ENCODE measurements at regions not wholly inside any gene's neighbourhood (a gene's known extent, or its start where the extent isn't known, plus 50 kb on each side); places are given as distances from the start of the nearest gene placed in this dataset.
A peak's percentile ranks its signal among the peaks of the same experiment; 100 is the strongest.

DNA sequence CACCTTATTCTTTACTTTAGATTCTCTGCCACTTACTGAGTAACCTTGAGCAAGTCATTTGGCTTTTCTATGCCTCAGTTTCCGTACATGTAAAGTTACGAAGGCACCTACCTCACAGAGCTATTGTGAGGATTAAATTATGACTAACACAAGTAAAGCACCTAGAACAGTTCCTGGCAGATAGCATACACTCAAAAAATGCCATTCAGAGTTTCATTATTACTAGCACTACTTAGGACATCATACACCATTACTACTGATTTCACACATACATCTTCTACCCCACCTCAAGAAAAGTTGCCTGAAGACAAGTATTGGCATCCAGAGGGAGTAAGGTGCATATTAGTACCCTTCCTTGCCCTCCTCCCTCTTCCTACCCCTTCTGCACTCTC is 107.8 kb downstream of the OGFRL1 start:
- DNase-seq (ENCODE audit: low spot score), result no peak

DNA sequence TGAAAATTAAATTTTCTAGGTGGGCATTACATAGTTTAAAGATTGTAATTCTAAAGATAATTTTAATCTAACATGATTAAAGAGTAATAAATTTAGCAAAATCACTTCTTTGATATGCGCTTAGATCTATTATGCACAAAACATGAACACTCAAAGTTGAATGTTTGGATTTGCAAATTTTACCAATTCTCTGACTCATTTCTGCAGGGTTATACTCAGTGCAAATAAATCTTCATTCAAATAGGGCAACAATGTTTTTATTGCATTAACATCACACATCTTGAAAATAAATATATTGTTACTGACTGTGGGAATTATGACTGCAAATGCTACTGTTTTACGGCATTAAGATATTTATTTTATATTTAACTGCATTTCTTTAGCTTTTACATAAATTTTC is 110.7 kb downstream of the OGFRL1 start:
- no peak for DNase-seq (ENCODE audit: low spot score)

DNA sequence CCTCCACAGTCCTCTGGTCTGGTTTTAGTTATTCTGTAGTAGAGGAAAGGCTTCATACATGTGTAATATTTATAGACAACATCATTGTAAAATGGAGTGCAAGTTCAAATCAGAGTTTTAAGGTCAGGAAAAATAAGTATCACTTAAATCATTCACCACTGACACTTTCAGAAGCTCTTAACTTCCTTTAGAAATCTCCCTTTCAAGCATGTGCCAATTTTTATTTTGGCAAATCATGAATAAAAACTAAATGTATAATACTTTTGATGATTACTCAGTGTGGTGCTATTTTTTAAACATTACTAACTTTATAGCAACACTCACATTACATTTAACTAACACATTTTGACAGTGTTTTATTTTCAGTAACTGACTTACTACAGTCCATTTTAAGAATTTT is 112.2 kb downstream of the OGFRL1 start:
- DNase-seq (ENCODE audit: low spot score), result no peak

DNA sequence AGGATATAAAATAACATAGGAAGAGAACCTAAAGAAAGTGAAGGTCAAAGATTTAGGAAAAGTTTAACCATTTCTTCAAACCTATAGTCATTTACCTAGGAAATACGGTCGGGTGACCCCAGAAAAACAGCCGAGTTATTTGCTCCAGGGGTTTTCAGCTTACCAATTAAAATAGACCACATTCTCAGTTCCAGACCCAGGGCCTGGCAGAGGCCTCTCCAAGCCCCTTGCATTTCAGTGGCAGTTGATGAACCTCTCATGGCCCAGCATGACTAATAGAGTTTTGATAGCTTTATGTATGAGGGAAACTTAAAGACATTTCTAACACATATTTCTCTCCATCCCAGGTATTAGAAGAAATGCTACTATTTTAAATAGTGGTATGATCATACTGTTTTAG is 113.5 kb downstream of the OGFRL1 start:
- no peak for DNase-seq (ENCODE audit: low spot score)

DNA sequence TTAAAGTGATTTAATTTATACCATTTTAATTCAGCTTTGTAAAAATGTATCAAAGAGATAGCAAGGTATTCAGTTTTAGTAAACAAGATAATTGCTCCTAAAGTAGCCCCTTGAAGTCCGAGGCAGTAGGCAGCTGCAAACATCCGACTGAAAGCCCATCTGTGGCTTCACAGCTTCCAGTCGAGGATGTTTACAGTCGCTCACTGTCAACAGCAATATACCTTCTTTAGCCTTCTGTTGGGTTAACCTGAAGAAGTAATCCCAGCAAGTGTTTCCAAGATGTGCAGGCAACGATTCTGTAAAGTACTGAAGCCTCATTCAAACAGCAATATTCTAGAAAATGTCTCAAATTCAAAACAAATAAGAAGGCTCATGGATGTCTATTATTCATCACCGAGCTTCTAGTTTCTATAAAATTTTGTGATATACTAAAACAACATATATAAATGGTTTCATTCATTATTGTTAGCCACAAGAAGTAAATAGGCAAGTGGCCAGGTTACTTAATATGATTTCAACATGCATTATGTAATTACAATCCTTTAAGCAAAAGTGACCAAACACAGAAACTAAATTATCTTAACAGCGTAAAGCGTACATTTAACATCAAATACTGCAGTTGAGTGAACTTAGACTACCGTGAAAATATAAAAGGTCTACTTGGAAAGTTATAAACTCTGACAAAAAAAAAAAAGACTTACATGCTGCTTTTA is 115.0 kb downstream of the OGFRL1 start:
- no peak for DNase-seq (ENCODE audit: low spot score)

DNA sequence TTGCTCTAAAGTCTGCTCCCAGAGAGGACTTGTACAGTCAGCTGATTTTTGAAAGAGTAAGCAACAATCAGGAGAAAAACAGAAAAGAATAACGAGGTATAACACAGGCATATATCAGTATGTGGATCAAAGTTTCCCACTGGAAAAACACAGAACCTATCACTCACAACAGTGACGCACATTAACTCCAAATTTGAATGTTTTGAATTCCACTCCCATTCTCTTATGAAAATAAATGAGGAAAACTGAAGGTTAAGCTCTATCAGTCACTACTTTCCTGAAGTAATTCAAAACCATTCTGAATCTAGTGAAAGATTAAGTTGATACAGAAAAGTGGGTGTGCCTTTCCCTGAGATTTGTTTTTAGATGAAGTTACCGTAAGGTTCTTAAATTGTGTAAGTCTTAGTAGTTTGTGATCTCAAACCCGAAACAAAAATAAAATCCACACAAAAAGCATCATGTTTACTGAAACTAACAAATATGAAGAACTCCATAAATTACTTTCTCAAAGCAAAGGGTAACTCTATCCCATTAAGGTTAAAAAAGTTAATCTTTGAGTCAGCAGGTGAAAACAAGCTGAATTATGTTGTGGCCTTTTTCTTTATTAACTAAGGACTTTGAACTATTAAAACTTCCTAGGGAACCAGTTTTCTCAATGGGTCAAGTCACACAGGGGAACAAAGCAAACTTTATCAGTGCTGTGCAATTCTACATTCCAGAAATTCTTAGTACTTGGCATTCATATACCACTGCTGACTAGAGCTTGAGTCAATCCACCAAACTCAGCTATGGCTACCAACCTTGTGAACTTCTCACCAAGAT is 115.7 kb downstream of the OGFRL1 start:
- peak; percentile 20 for DNase-seq (ENCODE audit: low spot score)

DNA sequence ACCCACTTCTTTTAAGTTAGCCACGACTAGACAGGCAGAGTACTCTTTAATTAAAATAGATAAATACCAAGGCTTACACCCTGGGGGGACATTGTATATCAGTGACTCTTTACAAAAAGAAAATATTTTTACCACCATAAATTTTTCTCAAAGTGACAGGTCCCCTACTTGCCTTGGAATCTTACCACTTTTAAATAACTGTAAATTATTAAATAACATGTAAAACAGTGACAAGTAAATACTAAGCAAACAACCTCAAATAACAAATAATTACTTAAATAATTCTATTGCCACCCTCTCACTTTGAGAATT is 116.3 kb downstream of the OGFRL1 start:
- no peak for DNase-seq (ENCODE audit: low spot score)

DNA sequence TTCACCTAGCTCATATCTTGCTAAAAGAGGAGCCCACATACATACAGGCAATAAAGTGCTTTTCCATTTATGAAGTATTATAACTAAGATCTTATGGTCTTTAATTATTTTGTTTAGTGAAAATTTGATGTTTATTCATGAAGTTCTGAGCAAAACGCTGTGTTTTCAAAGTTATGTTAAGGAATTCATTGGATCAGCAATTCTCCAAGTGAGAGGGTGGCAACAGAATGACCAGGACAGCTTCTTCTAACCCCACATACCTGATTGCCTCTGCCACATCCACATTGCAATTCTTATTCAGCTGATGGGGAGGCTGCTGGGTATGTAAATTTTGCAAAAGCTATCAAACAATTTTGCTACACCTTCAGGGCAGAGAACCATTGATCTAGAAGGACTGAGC is 116.8 kb downstream of the OGFRL1 start:
- no peak for DNase-seq (ENCODE audit: low spot score)

DNA sequence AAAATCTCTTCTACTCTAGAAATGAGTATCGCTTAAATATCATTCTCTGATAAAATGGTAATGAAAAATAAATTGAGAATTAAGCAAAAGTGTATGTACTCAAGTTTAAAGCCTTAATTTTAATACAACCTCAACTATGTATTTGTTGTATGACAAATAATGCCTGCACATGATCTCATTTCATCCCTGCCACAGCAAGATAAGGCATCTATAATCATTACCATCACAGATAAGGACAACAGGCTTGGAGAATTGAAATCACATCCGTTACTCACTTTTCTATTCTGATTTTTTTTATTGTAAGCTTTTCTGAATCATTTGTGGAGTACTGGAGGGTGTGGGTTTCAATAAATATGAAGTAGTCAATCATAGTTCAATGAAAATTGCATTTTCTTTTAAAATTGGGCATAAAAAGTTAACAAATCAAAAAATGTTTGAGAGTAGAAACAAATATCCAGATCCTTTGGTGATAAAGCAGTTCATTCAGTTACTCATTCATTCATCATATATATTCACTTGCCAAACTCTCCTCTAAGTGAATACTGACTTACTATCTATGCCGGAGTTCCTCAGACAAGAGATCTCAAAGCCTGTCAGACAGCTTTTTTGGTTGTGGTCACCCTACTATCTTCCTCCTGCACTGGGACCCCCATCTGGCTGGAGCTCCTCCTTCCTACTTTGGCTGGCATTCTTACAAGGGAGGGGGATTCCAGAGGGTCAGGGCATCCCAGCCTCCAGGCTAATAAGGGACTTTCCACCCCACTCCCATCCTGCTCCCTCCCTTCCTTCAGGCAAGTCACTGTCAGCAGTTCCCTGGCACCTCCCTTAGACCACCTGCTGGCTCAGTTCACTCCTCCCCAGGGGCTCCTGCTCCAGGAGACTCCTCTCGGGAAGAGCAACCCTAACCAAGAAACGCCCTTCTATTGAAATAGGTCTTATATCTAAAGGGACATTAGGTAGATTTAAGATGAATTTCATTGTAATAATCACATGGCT is 118.6 kb downstream of the OGFRL1 start:
- DNase-seq (ENCODE audit: low spot score), result peak; percentile 18

DNA sequence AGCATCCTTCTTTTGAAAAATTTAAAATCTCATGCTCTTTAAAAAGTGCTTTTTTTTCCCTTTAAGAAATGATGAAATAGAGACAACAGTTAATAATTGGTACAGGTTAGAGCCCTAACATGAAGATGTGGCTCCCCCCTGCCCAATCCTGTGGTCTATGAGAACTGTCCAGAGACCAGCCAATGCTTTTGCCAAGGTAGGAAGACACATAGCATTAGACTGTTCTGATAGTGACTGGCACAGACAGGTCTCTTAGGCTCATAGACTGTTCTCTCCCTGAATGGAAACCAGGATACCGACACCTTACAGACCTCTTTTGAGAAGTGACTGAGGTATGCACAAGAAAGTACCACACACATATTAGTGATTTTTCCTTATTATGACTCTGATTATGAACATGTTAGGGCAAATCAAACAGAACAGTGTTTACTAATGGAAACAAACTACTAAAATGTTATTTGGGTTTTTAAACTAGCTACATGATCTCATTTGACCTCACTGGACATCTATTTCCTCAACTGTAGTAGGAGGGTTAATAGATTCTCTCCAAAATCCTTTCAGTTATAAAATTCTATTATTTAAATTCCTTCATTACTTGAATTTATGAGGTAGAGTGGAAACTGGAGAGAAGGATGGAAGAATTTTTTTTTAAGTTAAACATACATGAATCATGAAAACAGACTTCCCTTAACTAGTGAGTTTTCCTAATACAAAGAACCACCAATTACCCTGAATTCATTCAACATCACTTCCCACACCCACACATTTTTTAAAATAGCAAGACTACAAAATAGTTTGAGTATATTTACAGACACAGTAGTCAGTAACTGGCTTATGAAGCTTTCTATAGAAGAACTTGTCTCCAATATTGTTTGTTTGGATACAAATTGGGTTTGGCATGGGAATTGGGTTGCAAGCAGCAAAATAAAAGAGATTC is 120.4 kb downstream of the OGFRL1 start:
- DNase-seq (ENCODE audit: low spot score), result no peak

DNA sequence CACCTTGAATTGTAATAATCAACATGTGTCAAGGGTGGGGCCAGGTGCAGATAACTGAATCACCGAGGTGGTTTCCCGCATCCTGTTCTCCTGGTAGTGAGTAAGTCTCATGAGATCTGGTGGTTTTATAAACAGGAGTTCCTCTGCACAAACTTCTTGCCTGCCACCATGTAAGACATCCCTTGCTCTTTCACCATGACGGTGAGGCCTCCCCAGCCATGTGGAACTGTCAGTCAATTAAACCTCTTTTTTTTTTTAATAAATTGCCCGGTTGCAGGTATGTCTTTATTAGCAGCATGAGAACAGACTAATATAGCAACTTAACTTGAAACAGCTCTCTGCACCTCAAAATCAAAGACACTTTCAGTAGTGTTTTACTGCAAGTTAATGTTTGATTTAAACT is 121.6 kb downstream of the OGFRL1 start:
- no peak for DNase-seq (ENCODE audit: low spot score)

DNA sequence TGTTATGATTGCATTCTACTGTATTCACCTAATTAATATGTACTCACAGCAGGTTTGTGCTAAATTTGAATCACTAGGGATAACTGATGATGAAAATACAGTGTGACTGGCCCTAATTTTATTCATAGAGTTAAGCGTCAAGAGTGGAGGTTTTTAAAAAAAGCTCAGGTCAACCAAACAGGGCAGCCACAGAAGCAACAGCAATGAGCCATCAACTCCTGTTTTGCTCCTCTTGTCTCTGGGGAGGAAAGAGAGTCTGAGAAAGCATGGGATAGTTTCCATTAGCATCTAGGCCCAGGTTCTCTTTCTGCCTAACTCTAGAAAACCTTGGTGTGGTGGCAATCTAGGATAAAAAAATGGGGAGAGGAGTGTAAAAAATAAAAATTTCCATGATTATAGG is 122.1 kb downstream of the OGFRL1 start:
- no peak for DNase-seq (ENCODE audit: low spot score)

DNA sequence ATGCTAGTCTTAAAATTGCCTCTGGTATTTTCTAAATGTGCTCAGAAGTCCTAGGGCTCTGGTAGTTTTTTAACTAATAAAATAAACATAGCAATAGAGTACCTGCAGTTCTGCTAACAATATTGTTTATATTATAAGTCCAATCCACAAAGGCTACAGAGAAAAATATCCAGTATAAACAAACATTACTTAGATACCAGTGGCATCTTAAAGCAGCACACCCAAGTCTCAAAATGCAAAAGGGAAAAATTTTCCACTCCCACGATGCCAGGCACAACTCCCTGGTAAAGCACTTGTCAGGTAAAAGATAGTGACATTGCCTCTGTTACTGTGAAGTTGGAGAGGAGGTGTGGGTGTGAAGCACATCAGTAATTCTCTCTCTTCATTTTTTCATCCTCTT is 123.3 kb downstream of the OGFRL1 start:
- DNase-seq (ENCODE audit: low spot score), result no peak

DNA sequence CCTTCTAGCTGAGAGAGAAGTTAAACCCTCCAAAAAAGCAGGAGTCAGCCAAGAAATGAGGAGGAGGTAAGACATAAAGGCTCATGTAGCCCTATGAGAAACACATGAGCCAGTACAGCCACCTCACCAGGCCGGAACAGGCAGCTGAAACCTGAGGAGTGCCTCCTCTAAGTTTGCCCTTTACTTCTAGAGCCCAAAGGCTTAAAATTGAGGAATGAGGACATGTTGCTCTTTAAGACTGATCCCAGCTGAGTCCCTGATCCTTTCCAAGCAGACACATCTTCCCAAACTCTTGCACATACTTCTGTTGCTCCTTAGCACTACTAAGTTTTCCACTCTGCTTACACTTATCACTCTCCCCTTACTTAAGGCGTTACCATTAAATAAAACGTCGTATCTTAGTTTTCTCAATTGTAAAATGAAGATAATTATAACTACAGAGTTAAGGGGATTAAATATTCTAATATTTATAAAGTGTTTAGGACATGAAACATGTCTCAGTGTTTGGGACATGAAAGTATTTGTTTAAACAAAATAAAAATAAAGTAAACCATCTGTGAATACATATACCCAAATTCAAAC is 124.0 kb downstream of the OGFRL1 start:
- peak; percentile 11 for DNase-seq (ENCODE audit: low spot score)

DNA sequence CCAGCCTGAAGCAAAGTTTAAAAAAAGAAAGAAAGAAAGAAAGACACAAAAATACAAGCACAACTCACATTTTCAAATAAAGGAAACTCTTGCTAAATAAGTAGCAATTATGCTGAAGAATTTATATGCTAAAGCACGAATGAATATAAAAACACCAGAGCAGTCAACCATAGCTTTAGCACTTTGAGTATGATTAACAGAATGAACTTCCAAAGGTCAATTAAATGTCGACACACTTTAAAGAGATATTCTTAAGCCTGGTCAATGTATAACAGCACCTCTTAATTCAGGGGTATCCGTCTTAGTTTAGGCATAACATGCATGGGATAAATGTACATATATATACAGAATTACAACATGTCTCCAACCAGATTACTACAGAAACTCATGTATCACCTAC is 125.9 kb downstream of the OGFRL1 start:
- no peak for DNase-seq (ENCODE audit: low spot score)

DNA sequence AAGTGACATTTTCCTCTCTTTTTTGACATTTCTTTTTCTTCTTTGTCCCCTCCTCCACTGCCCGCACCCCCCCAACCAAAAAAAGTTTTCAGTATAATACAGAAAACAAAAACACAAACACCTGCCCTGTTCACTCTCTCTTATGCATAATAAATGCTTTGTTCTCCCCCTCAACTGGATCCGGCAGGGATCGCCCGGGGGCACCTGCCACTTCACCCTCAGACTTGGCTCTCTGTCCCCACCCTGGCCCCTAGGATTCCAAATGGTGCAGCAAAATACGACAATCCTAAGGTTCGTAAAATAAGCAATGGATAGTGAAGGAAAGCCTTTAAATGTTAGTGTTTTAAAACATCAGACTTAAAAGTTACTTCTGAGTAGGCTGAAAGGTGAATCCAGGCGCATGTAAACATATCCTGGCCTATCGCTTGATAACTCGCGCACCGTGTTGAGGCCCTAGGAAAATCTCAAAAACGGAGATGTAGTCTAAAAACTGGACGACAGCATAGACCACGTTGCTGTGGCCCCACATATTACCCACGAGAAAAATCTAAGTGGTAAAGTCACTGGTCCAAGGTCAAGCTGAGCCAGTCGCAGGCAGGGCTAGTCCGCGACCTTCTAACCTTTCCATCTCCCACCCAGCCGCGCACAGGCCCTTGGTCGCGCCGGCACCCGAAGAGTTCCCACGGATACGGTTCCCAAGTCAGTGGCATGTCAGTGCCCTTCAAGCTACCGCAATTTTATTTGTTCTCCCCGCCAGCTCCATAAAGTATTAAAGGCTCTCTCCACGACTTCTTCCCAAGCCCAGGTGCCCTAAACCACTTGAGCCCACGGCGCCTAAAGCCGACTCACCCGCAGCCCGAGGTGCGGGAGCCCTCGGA is 130.8 kb downstream of the OGFRL1 start:
- no peak for DNase-seq (ENCODE audit: low spot score)

DNA sequence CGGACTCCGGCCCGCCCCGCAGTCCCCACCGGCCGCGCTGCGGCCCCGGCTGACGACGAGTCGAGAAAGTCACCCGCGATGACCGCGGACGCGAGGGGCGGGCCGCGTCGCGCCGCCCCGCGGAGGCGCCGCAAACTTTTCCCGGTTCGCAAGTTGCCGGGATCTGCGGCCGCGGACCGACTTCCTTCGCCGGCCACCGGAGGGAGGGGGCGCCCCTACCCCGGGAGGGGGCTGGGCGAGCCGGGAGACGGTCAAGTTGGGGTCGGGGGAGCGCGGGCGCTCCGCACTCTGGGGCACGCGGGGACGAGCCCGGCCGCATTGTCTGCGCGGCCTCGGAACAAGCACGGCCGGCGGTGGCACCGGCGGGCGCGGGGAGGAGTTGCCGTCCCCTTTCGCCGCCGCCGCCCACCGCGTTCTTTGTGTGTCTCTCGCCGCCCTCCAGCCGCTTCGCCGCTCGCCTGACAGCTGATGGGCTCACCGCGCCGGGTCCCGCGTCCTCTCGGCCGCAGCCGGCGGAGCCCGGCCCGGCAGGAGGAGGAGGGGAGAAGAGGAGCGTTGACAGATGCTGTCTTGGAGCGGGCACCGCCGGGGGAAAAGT is 131.6 kb downstream of the OGFRL1 start:
- peak; percentile 48 for DNase-seq (ENCODE audit: low spot score)

DNA sequence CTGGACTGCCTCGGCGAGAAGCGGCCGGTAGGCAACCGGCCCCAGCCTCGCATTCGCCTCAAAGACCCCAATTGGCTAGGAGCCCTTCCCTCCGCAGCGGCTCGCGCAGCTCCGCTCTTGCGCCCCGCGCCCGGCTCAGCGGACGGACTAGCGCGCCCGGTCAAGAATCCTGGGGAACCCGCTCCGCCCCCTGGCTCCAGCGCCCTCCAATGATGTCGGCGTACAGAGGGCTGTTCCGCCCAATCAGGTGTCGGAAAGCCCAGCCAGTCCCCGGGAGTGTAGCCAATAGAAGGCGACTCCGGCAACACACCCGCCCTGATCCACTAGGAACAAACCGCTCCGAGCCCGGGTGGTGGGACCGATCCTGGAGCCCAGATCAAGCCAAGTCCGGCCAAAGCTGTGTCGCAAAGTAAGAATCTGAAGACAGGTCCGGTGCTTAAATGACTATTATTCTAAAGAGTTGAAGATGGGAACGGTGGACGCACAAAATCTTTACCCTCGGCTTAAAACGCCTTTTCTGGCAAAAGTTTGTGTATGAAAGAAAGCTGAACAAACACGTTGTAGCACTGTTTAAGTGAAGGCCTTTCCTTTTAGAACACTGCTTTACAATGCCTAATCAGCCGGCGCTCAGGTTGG is 132.2 kb downstream of the OGFRL1 start:
- peak; percentile 95 for DNase-seq (ENCODE audit: low spot score)

DNA sequence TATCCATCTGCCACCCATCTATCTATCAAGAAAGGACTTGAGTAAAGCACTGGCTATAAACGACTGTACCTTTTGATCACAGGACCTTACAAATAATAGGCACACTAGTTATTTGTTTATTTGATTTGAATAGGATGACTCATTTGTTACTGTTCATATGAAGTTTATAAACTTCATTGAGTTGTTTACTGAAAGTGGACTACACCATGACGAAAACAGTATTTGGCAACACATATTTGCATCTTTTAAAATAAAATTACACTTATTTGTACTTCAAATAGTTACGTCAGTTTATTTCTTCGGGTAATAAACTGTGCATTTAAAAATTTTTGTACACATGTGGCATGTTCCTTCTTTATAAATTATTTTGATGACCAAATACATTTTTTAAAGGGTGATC is 133.0 kb downstream of the OGFRL1 start:
- no peak for DNase-seq (ENCODE audit: low spot score)

Data from iPS-NIHi11 (cell line).